ENCODE measurements at regions not wholly inside any gene's neighbourhood (a gene's known extent, or its start where the extent isn't known, plus 50 kb on each side); places are given as distances from the start of the nearest gene placed in this dataset.

DNA sequence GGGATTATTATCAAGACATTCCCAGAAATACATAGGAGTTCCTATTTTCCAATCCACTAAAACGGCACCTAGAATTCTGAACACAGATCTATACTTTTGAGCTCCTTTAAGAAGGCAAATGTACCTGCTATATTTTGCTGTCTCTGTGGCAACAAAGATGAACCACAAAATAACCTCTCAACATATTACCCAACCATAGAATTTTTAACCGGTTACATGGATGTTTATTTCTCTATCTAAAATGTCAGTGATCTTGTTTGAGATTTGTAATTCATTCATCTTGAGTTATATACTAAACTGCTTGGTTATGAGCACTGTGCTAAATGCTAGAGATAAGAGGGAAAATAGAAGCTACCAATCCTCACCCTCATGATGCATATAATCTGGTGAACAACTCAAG, 117.5 kb upstream of the HMGCLL1 start:
- DNase-seq (ENCODE audit: low spot score), result no peak

DNA sequence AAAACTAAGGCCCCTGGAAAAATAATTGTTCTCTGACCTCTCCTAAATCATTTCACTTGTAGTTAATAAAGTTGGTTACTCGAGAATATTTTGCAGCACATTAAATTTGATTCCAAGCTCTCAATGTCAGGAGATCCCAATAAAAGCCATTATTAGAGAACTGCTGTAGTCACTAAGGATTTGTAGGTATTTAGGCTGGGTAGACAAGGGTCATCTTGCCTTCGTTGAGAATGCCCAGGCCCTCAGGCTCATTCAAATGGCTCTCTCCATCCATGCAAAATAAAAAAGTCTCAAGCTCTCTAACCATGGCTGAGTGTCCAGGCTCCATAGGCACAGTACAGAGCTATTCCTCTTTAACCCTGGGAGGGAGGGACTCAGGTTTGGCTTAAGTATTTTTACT, 117.0 kb upstream of the HMGCLL1 start:
- DNase-seq (ENCODE audit: low spot score), result no peak

GRCh38 chr6:55694759-55695158, 115.8 kb upstream of the HMGCLL1 start:
- DNase-seq (ENCODE audit: low spot score), result no peak

- peak; percentile 62 for DNase-seq (ENCODE audit: low spot score)
Measured at GRCh38 chr6:55694148-55694547, 115.2 kb upstream of the HMGCLL1 start.

GRCh38 chr6:55679503-55679902, 100.5 kb upstream of the HMGCLL1 start:
- no peak for DNase-seq (ENCODE audit: low spot score)

GRCh38 chr6:55678330-55679224, 99.6 kb upstream of the HMGCLL1 start:
- no peak for DNase-seq (ENCODE audit: low spot score)

DNA sequence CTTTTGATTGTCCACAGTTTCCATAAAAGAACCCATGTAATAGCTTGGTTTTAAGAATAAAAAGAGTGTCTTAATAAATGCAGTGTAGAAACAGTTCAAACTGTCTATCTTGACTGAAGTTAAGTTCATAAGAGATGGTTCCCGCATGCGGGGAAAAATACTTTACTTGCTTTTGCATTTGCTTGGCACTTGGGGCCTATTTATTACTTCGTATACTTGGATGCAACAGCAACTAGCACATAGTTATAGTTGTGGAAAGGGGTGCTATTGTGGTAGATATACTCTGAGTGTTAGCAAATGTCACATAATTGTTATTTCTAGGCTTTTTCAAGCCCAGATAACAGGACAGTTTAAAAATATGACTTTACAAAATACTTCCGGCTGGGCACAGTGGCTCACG, 97.7 kb upstream of the HMGCLL1 start:
- no peak for DNase-seq (ENCODE audit: low spot score)

DNA sequence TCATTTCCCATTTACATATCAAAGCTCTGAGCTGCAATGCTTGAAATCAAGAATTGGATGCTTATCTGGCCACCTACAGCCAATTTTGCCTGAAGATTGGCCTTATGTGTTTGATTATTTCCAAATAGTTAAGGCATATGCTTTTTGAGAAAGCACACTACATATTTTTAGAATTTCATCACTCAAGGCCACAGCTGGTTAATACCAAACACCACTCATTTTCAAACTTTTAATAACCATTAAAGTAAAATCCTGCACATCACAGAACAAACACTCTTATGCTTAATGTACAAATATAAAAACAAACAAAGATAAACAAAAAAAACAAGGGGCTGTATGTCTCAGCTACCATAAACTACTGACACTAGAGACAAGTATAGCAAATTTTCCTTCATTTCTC, 96.9 kb upstream of the HMGCLL1 start:
- DNase-seq (ENCODE audit: low spot score), result no peak

GRCh38 chr6:55674672-55675071, 95.7 kb upstream of the HMGCLL1 start:
- DNase-seq (ENCODE audit: low spot score), result no peak

- DNase-seq (ENCODE audit: low spot score), result no peak
Measured at GRCh38 chr6:55670850-55671413, 91.9 kb upstream of the HMGCLL1 start.

- no peak for DNase-seq (ENCODE audit: low spot score)
Measured at GRCh38 chr6:55669028-55669427, 90.0 kb upstream of the HMGCLL1 start.

DNA sequence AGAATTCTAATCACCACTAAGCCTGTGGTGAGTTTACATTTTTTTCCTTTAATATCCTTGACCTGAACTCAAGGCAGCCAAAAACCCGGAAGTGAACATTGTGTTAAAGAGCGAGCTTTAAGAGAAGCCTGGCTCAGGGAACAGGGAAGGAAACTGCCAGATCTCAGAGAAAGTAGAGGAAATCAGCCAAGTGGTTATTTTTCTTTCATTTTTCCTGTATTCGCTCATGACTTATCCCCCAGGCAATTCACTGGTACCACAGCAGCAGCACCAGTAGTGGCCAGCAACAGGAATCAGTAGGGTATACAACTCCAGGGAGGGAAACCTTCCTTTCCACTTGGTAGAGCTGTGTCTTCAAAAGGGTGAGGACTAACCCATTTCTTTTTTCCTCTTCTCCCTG, 89.6 kb upstream of the HMGCLL1 start:
- no peak for DNase-seq (ENCODE audit: low spot score)

DNA sequence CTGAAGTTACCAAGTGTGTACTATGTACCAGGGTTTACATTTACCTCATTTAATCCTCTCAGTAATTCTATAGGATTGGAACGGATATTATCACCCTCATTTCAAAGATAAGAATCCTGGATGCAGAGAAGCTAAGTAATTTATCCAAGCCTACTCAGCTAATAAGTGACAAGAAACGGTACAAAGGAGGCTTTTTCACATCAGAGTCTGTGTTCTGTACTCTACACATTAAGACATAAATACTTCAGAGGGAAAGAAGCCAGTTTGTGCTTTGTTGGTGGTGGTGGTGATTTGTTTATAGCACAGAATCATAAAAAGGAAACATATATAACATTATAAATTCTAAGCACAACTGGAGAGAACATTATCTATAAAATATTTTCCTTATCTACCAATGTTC, 88.3 kb upstream of the HMGCLL1 start:
- no peak for DNase-seq (ENCODE audit: low spot score)

GRCh38 chr6:55666606-55667225, 87.7 kb upstream of the HMGCLL1 start:
- no peak for DNase-seq (ENCODE audit: low spot score)

- no peak for DNase-seq (ENCODE audit: low spot score)
Measured at GRCh38 chr6:55666037-55666436, 87.0 kb upstream of the HMGCLL1 start.

- no peak for DNase-seq (ENCODE audit: low spot score)
Measured at GRCh38 chr6:55664591-55665587, 85.9 kb upstream of the HMGCLL1 start.

GRCh38 chr6:55663914-55664313, 84.9 kb upstream of the HMGCLL1 start:
- DNase-seq (ENCODE audit: low spot score), result no peak

GRCh38 chr6:55659304-55659703, 80.3 kb upstream of the HMGCLL1 start:
- DNase-seq (ENCODE audit: low spot score), result peak; percentile 10

- peak; percentile 18 for DNase-seq (ENCODE audit: low spot score)
Measured at GRCh38 chr6:55654445-55654844, 75.5 kb upstream of the HMGCLL1 start.

DNA sequence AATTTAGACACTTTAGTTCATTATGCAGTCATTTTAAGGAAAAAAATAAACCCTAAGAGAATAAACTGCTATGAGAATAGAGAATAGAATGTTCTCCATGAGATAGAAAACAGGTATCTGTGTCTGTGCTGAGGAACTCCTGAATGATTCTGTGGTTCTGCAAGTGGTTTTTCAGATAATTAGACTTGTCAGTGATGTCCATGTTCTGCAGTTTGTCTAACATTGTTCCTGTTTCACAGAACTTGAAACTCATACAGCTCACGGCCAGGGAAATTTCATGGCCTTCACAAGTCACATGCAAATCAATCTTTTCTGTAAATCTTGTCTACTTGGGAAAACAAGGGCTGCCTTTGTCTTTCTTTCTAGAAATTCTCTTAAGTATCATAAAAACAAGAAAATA, 73.4 kb upstream of the HMGCLL1 start:
- peak; percentile 86 for DNase-seq (ENCODE audit: low spot score)

- no peak for DNase-seq (ENCODE audit: low spot score)
Measured at GRCh38 chr6:55651015-55651414, 72.0 kb upstream of the HMGCLL1 start.

DNA sequence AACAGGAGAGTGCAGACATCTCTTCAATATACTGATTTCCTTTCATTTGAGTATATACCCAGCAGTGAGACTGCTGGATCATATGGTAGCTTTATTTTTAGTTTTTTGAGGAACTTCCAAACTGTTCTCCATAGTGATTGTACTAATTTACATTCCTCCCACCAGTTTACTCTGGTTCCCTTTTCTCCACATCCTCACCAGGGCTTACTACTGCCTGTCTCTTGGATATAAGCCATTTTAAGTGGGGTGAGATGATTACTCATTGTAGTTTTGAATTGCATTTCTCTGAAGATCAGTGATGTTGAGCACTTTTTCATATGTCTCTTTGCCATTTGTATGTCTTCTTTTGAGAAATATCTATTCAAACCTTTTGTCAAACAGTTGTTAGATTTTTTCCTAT, 64.9 kb upstream of the HMGCLL1 start:
- DNase-seq (ENCODE audit: low spot score), result no peak

Data from SK-N-DZ (cell line).